ENCODE measurements at regions not wholly inside any gene's neighbourhood (a gene's known extent, or its start where the extent isn't known, plus 50 kb on each side); places are given as distances from the start of the nearest gene placed in this dataset.

DNA sequence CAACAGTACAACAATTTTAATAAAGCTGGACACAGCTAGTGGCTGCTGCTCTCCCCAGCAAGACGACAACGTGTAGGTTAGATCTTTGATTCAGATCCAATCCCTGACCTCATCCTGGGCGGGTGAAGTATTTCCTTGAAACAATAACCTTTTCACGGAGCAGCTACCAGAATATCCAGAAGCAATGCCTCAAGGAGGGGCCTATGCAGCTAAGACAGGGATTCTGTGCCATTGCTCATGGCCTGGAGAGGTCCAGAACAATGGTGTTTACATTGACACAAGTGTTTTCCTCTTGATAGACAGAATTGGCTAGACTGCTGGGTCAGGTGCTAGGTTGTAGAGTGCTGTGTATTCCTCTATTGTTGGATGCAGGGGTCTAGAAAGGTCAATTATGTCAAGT, 520.1 kb downstream of the BCL11A start:
- Histone ChIP-seq H2BK120ac (replicated peaks; ENCODE audit: low read depth, low read length) (no peak overlapping the region), H3K4me2 (ENCODE audit: insufficient read depth in 1 of 2, low read depth in 2 of 2, low read length in 2 of 2) (no peak overlapping the region), H4K5ac (ENCODE audit: insufficient read length, low read depth, low read length) (no peak overlapping the region), H4K91ac (replicated peaks; ENCODE audit: insufficient read length, low read length) (no peak overlapping the region), H3K23me2 (ENCODE audit: low read depth, low read length) (no peaks in the 10 kb centered on the region), H3K18ac (ENCODE audit: extremely low read depth, low read length) (no peak overlapping the region), H3K4me1 (replicated peaks in 1 of 4; ENCODE audit: control insufficient read depth in 3 of 4, insufficient read depth in 4 of 4, low read length in 3 of 4) (no peaks in the 10 kb centered on the region), H3K27me3 (replicated peaks in 1 of 4; ENCODE audit: control insufficient read depth in 3 of 4, extremely low read depth in 1 of 4, insufficient read depth in 3 of 4, low read length in 3 of 4) (no peaks in the 10 kb centered on the region; a peak in 1 of 7 replicates), H2AFZ (ENCODE audit: low read length) (no peak overlapping the region), H2BK15ac (ENCODE audit: low read length) (no peak overlapping the region), H3K79me2 (ENCODE audit: control insufficient read depth in 1 of 2, insufficient read depth in 2 of 2, low read length in 2 of 2) (no peaks in the 10 kb centered on the region), H3K79me1 (ENCODE audit: low read depth, low read length) (no peaks in the 10 kb centered on the region), H3K23ac (ENCODE audit: insufficient read length) (no peak overlapping the region), H3K36me3 (ENCODE audit: control insufficient read depth in 2 of 4, insufficient read depth in 4 of 4, low read length in 3 of 4) (no peaks in the 10 kb centered on the region; a peak in 1 of 8 replicates), H3K14ac (ENCODE audit: insufficient read length) (no peak overlapping the region), H2BK12ac (ENCODE audit: low read depth, low read length) (no peak overlapping the region), H2BK5ac (ENCODE audit: low read depth, low read length) (no peak overlapping the region), H3K4me3 (ENCODE audit: extremely low read depth in 1 of 4, insufficient read depth in 2 of 4, low read depth in 3 of 4, low read length in 4 of 4) (no peak overlapping the region), H4K20me1 (replicated peaks in 1 of 2; ENCODE audit: control insufficient read depth in 1 of 2, insufficient read depth in 2 of 2, low read length in 2 of 2) (no peaks in the 10 kb centered on the region), H3K4ac (replicated peaks; ENCODE audit: insufficient read length, low read depth, low read length) (no peak overlapping the region), H3K9ac (replicated peaks in 1 of 4; ENCODE audit: extremely low read depth in 1 of 4, low read depth in 3 of 4, low read length in 3 of 4) (no peak overlapping the region), H3K9me3 (ENCODE audit: insufficient read depth in 2 of 2, low read depth in 1 of 2, low read length in 1 of 2) (peaks cover 7 to 10% of the 10 kb centered on the region in 2 experiments), H2AK5ac (ENCODE audit: low read depth, low read length) (no peak overlapping the region), H2BK20ac (ENCODE audit: low read length) (no peak overlapping the region), H3K27ac (ENCODE audit: low read depth, low read length) (no peak overlapping the region), H4K8ac (ENCODE audit: extremely low read depth, insufficient read depth, low read length) (no peak overlapping the region), H3K56ac (replicated peaks; ENCODE audit: insufficient read length, low read depth, low read length) (no peak overlapping the region)
- ChIA-PET POLR2A (ENCODE audit: partially characterized antibody) (no interaction called here), CTCF (ENCODE audit: partially characterized antibody) (no interaction called here)
- 96% methylated on average over 4 of the region's 4 CpGs; no CpG with 5 or more reads in 1 of the 2 experiments for WGBS, 2 experiments (ENCODE audit: extremely low coverage in 1 of 2, insufficient coverage in 1 of 2, insufficient read length in 1 of 2, insufficient replicate concordance in 2 of 2, low coverage in 1 of 2, low lambda C conversion rate in 2 of 2, missing lambda C conversion rate in 1 of 2)
- FAIRE-seq (no peak), DNase-seq (ENCODE audit: low read depth in 1 of 2, low spot score in 2 of 2) (no peak)
- TF ChIP-seq NANOG (IDR thresholded peaks at IDR 0.05; ENCODE audit: insufficient read depth, low read depth, low read length, poor library complexity, severe bottlenecking), result no peak
- TF ChIP-seq EGR1 (IDR thresholded peaks at IDR 0.05; ENCODE audit: borderline replicate concordance, low read depth, low read length), result no peak
- TF ChIP-seq TAF7 (optimal IDR thresholded peaks at IDR 0.05; ENCODE audit: borderline replicate concordance, low read depth, low read length), result no peak
